HG02610 (cell line): ENCODE measurements at regions not wholly inside any gene's neighbourhood (a gene's known extent, or its start where the extent isn't known, plus 50 kb on each side); places are given as distances from the start of the nearest gene placed in this dataset.
"Not testable (repeated sequence)": the region's sequence is repeated elsewhere in the genome, so short reads cannot be mapped to it uniquely, and the experiment has no call there.

Experiments
- ATAC-seq: cut with Tn5 transposase; IDR thresholded peaks from one replicate; pipeline ENCODE4 v1.9.1; 2021; ENCODE audit warnings: mild to moderate bottlenecking, moderate library complexity; ENCODE audit not compliant: unreplicated experiment

GRCh38 chr12:84507956-84508850 lies 404.4 kb downstream of the SLC6A15 start:
- ATAC-seq: peak; percentile 88

- no peak for ATAC-seq
Observed at GRCh38 chr12:84506282-84506681, 406.3 kb downstream of the SLC6A15 start.

GRCh38 chr12:84502907-84503787 lies 409.5 kb downstream of the SLC6A15 start:
- ATAC-seq: peak; percentile 83

- ATAC-seq: no peak
Observed at GRCh38 chr12:84502180-84502860, 410.3 kb downstream of the SLC6A15 start.

GRCh38 chr12:84497819-84498218 lies 414.8 kb downstream of the SLC6A15 start:
- ATAC-seq: no peak

- ATAC-seq: no peak
Observed at GRCh38 chr12:84495711-84496110, 416.9 kb downstream of the SLC6A15 start.

- ATAC-seq: no peak
Observed at GRCh38 chr12:84492351-84492883, 420.2 kb downstream of the SLC6A15 start.

- no peak for ATAC-seq
Observed at GRCh38 chr12:84484798-84485197, 427.8 kb downstream of the SLC6A15 start.

- no peak for ATAC-seq
Observed at GRCh38 chr12:84480803-84481202, 431.8 kb downstream of the SLC6A15 start.

GRCh38 chr12:84470361-84470760 lies 442.2 kb downstream of the SLC6A15 start:
- ATAC-seq: no peak

- no peak for ATAC-seq
Observed at GRCh38 chr12:84464616-84465015, 448.0 kb downstream of the SLC6A15 start.

GRCh38 chr12:84463741-84464495 lies 448.7 kb downstream of the SLC6A15 start:
- ATAC-seq: no peak

GRCh38 chr12:84455598-84455997 lies 457.0 kb downstream of the SLC6A15 start:
- ATAC-seq: no peak

GRCh38 chr12:84446478-84446877 lies 466.1 kb downstream of the SLC6A15 start:
- not testable (repeated sequence) for ATAC-seq

- ATAC-seq: no peak
Observed at GRCh38 chr12:84436134-84436533, 476.5 kb downstream of the SLC6A15 start.

- no peak for ATAC-seq
Observed at GRCh38 chr12:84435682-84436081, 476.9 kb downstream of the SLC6A15 start.

GRCh38 chr12:84422340-84422739 lies 490.3 kb downstream of the SLC6A15 start:
- no peak for ATAC-seq

GRCh38 chr12:84421103-84421502 lies 491.5 kb downstream of the SLC6A15 start:
- peak; percentile 93 for ATAC-seq

- ATAC-seq: no peak
Observed at GRCh38 chr12:84416626-84417025, 496.0 kb downstream of the SLC6A15 start.

- ATAC-seq: no peak
Observed at GRCh38 chr12:84415946-84416345, 496.7 kb downstream of the SLC6A15 start.
